HG03457 (cell line): ENCODE measurements at regions not wholly inside any gene's neighbourhood (a gene's known extent, or its start where the extent isn't known, plus 50 kb on each side); places are given as distances from the start of the nearest gene placed in this dataset.
"Not testable (repeated sequence)": the region's sequence is repeated elsewhere in the genome, so short reads cannot be mapped to it uniquely, and the experiment has no call there.

ENCODE experiments used
- ATAC-seq: cut with Tn5 transposase; IDR thresholded peaks from one replicate; pipeline ENCODE4 v1.9.1; 2021; ENCODE audit warnings: moderate number of reproducible peaks; ENCODE audit not compliant: unreplicated experiment

DNA sequence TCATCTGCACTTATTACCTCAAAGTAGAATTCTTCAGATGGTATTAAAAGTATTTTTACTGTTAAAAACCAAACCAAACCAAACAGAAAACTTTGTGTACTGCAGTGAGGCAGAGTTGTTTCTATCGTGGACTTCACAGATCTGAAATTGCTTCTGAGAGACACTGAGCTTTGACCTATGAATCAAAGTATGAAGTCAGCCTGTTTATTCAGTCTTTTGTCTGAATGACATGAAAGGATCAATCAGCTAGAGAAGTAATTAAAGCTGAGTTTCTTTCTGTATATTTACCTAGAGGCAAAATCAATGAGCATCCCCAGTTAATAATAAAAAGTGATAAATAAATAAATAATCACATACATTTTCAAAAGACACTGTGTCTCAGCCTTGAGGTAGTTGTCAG lies 2121.0 kb downstream of the PCDH7 start:
- no peak for ATAC-seq

DNA sequence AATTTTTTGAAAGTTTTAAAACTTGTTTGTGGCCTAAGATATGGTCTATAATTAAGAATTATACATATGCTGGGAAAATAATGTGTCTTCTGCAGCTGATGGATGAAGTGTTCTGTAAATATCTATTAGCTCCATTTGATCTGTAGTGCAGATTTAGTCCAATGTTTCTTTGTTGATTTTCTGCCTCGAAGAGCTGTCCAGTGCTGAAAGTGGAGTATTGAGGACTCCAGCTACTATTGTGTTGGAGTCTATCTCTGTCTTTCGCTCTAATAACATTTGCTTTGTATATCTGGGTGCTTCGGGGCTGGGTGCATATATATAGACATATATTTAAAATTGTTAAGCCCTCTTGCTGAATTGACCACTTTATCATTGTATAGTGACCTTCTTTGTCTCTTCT lies 2127.3 kb downstream of the PCDH7 start:
- ATAC-seq = no peak

DNA sequence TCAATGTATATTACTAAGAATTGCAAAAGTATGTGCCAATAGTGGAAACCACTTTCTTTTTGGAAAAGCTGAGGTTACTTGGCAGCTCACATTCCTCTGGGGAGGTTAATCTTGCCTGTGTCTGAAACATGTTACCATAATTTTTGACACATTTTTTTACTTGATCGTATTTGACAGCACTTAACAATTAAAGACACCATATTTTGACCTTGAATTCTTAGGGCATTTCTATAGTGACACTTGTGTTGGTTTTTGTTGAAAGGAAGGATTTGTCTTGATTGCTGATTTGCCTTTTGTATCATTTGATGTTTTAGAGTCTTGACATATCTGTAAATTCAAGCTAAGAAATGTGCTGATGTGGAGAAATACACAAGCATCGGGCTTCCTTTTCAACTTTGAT lies 2135.5 kb downstream of the PCDH7 start:
- no peak for ATAC-seq

DNA sequence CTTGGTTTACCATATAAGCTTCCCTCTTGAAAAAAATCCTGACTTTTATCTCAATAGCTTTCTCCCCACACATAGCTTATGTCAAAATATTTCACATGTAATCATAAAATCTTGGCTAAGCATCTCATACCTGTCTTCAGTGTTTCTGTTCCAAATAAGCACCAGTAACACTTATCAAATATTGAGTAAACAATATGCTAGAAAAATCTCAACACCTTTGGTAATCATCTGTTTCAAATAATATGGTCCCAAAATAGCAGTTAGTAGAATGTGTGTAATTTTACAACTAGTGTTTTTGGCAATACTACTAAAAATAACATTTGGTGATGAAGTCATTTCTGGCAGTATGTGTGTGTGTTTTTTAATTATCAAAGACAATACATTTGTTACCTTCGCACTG lies 2138.2 kb downstream of the PCDH7 start:
- ATAC-seq = no peak

DNA sequence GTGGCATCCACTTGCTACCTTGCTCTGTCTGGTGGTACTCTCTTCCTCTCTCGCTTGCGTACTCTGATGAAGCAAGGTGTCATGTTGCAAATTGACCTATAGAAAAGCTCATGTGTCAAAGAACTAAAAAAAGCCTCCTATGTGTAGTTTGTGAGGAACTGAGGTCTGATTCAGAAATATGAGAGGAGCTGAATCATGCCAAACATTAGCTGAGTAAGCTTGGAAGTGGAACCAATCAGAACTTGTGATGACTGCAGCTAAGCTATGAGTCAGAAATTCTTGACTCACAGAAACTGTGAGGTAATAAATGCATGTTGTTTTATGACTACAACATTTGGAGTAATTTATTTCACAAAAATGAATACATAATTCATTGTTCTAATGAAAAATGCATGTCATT lies 2138.8 kb downstream of the PCDH7 start:
- no peak for ATAC-seq

DNA sequence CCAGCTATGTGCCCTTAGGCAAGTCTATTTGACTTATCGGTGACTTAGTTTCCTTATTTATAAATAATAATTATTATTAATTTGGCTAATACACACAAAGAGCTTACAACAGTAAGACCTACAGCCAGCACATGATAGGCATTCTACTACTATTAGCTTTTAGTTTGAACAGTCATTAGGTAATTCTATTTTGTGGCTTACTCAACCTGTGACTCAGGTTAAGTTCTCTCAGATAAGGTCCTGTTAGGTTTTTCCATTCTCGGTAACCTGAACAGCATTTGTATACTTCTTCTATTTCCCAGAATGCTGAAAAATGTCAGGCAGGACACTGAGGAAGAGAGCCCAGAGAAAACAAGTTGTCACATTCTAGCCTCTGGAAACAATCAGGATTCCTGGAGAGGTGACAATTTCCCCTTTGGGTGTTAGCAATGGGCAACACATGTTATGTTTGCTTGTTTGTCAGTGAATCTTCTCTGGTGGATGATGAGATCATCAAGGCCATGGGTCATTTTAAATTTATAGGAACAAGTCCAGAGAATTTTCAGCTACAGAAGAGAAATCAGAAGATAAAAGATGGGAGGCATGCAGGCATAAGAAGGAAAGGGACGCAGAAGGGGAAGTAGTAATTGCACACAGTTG lies 2144.7 kb downstream of the PCDH7 start:
- no peak for ATAC-seq

DNA sequence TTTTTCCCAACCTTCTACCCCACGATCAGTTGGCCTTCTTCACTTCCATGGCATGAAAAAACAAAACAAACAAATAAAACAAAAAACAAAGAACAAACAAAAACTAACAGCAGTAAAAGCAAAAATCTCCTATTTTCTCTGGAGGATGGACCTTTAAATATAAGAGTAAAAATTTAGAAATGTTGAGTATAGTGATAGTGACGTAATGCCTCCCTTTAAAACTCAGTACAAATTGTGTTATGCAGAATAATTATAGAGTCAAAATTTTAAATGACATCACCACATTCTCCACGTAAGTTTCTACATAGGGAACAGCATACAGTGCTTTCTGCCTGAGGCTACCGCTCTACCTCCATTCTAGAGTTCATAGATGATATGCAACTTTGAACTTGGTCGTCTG lies 2156.4 kb downstream of the PCDH7 start:
- ATAC-seq = no peak

DNA sequence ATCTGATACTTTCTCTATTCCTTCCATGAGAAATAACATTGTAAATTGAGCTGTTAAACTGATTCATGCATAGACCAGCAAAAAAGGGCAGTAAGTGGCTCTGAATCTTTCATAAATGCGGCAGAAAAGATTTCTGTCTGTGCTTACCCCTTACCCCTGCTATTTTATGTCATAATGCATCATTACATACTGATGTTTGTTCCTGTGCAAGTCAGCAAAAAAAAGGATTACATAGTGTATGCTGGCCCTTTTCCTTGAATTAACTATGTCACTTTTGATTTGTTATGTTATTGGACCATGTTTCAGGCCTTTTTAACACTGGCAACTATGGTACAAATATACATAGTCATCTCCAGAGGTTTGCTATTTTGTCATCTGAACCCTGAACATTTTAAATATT lies 2159.7 kb downstream of the PCDH7 start:
- ATAC-seq = no peak

DNA sequence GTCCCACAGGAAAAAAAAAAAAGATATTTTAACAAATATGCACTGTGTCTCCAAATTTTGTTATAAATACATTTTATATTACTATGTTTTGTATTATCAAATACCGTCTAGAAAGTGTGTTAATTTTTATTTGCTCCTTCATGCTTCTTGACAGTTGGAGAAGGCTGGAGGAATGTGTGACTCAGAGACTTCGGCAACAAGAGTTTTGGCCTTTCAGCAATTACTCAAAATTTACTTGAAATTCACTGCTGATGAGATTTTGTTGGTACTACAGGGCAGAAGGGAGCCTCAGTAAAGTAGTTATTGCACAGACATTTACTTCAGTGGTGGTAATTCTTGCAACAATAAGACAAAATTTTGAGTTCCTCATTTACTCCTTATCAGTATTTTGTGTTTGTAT lies 2164.0 kb downstream of the PCDH7 start:
- ATAC-seq = no peak

DNA sequence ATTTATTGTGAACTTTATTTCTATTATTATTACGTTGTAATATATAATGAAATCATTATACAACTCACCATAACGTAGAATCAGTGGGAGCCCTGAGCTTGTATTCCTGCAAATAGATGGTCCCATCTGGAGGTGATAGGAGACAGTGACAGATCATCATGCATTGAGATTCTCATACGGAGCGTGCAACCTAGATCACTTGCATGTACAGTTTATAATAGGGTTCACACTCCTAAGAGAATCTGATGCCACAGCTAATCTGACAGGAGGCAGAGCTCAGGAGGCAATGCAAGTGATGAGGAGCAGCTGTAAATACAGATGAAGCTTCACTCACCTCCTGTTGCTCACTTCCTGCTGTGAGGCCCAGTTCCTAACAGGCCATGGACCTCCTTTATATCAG lies 2170.2 kb downstream of the PCDH7 start:
- ATAC-seq = no peak

DNA sequence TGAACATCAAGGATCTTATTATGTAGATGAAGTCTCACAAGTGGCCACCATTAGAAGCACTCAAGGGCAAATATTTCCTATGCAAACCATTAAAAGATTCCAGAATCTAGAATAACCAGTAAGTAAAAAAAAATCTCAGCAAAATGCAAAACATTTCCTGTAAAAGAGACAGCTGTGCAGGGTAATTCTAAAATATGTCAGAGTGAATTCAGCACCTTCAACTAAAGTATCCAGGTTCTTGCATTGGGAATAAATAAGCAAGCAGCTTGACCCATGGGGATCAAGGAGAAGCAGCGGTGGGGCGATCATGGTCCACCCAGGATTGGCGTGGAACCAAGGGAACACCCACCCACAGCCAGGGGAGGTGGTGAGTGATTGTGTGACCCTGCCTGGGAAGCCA lies 2188.9 kb downstream of the PCDH7 start:
- no peak for ATAC-seq

DNA sequence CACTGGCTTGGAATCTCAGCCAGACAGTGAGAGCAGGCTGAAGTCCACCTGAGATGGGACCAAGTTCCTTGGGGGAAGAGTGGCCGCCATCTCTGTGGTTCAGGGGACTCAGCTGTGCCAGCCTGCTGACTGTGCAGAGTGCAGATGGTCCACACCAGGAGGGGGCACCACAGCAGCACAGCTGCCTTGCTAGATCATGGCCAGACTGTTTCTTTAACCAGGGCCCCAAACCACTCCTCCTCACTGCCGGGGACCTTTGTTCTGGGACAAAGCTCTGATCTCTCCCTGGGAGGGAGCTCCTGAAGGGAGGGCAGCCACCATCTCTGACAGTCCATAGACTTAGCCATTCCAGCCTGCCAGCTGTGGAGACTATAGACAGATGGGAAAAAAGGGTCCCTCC lies 2189.6 kb downstream of the PCDH7 start:
- ATAC-seq = no peak

DNA sequence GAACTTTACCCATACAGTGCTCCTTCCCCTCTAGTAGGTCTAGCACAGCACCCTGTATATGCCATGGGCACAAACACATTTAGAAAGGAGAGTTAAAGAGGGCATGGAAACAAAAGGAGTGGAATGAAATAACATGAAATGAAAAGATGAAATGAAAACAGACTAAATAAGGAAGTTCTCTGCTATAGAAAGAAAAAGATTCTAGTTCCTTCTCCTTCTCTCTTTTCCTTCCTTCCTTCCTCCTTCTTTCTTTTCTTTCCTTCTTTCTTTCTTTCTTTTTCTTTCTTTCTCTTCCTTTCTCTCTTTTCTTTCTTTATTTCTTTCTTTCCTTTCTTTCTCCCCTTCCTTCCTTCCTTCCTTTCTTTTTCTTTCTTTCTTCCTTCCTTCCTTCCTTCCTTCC lies 2197.4 kb downstream of the PCDH7 start:
- no peak for ATAC-seq

DNA sequence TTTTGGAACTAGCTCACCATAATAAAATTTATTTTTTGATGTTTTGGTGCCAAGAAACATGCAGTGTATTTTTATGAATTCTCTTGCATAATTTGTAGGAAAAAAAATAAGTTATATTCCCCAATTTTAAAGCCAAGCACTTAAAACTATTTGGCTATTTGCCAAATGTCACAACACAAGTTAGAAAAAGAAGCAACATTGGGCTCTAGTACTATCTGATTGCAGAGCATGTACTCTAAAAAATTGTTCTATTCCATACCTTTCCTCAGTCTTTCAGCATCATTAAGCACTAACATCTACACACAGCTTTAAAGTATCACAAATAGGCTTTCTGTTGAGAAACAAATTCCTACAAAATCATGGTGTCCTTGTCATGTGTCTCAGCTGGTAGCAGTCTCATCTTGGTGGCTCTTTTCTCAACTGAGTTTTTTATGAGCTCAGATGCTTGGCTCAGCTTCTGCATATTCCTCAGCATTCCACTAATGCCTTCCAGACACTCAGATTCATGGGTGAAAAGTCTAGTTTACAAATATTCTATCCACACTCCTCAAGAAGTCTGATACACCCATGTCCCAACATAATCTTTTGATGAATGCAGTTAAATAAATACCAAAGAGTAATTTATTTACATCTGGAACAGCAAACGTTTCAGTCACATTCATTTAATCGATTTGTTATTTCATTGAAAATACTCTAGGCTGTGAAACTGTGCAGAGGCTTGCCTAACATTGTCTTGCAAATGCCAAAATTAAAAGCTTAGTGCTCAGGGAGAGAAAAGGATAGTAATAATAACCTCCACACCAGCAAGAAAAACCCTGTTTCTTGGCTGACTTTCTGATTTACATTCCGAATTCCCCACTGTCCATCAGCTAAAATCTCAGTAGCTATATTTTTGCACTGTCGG lies 2209.9 kb downstream of the PCDH7 start:
- ATAC-seq = no peak

DNA sequence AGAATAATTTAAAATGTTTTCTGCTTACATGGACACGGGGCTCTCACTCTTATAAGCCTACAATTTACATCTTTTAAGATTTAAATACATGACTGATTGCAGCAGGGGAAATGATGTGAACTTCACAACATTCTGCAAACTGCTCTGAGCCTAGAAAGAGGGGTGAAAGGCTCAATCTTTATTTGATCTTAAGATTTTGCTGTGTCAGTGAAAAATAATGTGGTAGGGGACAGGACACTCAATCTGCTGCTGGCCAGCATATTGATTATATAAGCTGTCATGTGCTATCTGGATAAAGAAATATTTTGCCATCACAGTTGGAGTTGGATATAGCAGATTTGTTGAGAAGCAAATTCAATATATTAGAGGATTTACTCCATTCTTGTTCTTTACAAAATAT lies 2210.5 kb downstream of the PCDH7 start:
- no peak for ATAC-seq

DNA sequence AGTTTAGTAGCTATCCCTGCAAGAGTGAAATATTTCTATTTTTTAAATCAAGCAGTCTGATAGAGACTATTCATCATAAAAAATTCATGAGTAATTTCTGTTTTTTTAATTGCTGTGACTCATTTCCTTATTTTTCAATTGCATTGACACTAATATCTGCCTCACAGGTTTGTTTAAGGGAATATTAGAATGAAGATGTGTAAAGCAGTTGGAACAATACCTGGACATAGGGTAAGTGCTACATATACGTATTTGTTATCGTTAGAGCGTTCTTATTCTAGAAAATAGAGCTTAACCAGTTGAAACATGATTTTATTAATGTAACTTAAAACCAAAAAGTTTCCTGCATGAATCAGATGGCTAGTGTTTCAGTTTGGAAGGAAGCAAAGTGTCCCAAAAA lies 2211.3 kb downstream of the PCDH7 start:
- ATAC-seq = no peak

DNA sequence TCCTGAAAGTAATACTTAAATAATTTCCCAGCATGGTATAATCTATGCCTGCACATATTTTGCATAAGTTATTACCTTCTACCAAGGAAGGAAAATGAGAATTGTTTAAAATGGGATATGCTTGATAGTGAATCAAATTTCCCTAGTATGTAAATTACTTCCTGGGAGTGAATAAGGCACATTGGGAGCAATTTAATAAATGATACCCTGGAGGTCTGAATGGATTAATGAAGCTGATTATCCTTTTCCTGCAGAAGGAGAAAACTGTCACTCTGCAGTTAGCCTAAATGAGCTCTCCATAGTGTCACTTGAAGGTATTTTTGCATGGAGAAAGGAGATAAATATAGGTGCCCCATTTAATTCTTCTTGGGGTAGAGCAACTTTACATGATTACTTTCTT lies 2212.0 kb downstream of the PCDH7 start:
- ATAC-seq = no peak

DNA sequence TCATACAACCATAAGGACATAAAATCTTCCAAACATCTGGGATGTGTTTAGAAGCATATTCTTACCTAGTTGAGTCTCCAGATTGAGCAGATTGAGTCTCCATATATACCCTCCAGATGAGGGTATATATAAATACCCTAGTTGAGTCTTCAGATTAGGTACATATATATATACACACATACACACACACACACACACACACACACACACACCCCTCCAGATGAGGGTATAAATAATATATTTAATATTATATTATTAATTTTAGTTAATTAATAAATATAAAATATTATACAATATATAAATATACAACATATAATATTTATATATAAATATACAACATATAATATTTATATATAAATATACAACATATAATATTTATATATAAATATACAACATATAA lies 2219.1 kb downstream of the PCDH7 start:
- not testable (repeated sequence) for ATAC-seq

DNA sequence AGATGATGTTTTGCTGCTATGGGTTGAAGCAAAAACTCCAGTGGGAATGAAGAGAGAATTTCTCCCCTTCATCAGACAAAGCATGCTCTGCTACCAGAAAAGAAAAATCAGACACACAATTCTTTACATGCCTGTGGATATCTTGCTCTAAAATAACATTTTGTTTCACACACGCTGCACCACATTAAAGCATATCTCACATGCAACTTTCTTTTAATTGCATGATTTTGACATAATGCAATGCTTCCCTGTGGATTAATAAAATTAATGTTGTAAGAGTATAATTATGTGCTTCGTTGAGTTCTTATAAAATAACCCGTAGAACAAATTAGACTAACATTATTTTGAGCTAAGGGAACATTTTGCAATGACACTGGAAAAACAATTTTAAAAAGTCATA lies 2230.7 kb downstream of the PCDH7 start:
- no peak for ATAC-seq

DNA sequence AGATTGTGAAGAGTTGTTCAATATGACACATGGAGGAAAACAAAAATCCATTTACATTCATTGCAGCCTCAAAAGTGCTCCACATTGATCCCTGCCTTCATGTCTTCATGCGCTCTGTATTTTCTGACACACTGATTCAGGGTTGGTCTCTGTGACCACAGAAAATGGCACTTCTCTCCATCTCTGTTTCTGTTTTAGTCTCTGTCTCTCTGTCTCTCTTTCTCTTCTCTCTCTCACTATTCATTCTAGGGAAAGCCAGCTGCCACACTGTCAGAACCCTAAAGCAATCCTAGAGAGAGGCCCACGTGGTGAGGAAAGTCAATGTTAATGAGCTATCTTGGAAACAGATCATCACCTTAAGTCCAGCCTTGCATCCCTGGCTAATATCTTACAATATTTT lies 2238.4 kb downstream of the PCDH7 start:
- no peak for ATAC-seq

DNA sequence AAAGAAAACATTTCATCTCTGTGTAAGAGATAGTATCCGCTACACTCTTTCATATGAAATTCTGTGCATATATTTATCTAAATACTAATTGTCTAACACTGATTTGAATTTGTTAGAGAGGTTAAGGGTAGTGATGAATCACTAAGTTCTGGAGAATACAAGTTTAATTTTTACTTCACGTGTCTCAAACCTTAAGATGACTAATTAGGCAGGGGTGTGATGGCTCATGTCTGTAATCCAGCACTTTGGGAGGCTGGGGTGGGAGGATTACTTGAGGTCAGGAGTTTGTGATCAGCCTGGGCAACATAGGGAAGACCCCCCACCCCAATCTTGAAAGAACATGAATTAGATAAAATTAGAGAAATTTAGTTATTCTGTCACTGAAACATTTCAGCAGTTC lies 2241.9 kb downstream of the PCDH7 start:
- ATAC-seq = no peak

DNA sequence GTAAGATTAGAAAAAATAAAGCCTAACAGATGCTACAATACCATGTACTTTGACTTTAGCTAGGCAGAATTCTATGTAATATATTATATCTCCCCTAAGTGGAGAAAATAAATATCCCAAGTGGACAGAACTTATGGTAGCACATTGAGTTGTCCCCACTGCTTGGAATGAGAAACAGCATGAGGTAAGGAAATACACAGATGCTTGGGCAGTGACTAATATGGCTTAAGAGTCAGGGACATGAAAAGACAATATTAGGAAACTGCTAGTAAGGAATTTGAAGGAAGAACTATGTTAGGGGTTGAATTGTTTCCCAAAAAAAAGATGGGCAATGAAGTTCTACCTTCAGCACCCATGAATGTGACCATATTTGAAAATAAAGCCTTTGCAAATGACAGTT lies 2265.1 kb downstream of the PCDH7 start:
- ATAC-seq = no peak

DNA sequence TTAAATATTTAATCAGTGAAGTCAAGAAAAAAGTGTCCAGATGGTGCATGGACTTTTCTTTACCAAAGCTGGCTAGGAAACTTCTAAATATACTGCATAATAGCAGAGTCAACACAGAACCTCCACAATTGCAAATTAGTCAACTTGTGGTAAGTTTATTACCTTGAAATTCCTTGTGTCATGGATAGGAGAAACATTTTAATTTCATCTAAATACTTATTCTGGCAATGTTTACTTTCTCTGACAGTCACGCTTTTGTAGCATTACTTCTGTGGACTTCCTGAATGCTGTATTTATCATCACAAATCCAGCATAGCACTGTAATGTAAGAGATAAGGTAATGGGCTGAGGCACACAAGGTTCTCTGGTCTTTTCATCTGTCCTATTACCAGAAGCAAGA lies 2266.1 kb downstream of the PCDH7 start:
- no peak for ATAC-seq
